ENCODE measurements at regions not wholly inside any gene's neighbourhood (a gene's known extent, or its start where the extent isn't known, plus 50 kb on each side); places are given as distances from the start of the nearest gene placed in this dataset.

GRCh38 chr2:64315291-64315960 lies 138.5 kb upstream of the LGALSL start:
- Histone ChIP-seq H3K4me3 (ENCODE audit: low read length) (no peak overlapping the region), H3K9me3 (ENCODE audit: control insufficient read depth, insufficient read depth, low read length) (no peaks in the 10 kb centered on the region), H3K36me3 (ENCODE audit: control insufficient read depth, insufficient read depth, low read length) (no peaks in the 10 kb centered on the region), H3K27me3 (ENCODE audit: control insufficient read depth, insufficient read depth, low read length) (no peaks in the 10 kb centered on the region), H3K4me1 (ENCODE audit: control insufficient read depth, insufficient read depth, low read length) (peaks cover 2% of the 10 kb centered on the region; the same call in 1 of the 2 replicates), H3K27ac (ENCODE audit: low read length) (no peak overlapping the region)
- no peak for DNase-seq (ENCODE audit: low read depth, low spot score)
- WGBS (ENCODE audit: insufficient coverage, insufficient read length) = no CpG with 5 or more reads among the region's 6 CpGs

GRCh38 chr2:64317707-64318475 lies 136.1 kb upstream of the LGALSL start:
- H3K9me3 ChIP-seq (ENCODE audit: control insufficient read depth, insufficient read depth, low read length) = no peaks in the 10 kb centered on the region
- H3K27me3 ChIP-seq (ENCODE audit: control insufficient read depth, insufficient read depth, low read length) = no peaks in the 10 kb centered on the region
- no peak overlapping the region for H3K27ac ChIP-seq (ENCODE audit: low read length)
- 0 out of 2 replicates have a peak, but pooled peaks cover 2% of the 10 kb centered on the region for H3K4me1 ChIP-seq (ENCODE audit: control insufficient read depth, insufficient read depth, low read length)
- H3K4me3 ChIP-seq (ENCODE audit: low read length) = no peak overlapping the region
- H3K36me3 ChIP-seq (ENCODE audit: control insufficient read depth, insufficient read depth, low read length) = no peaks in the 10 kb centered on the region
- no peak for DNase-seq (ENCODE audit: low read depth, low spot score)
- WGBS (ENCODE audit: insufficient coverage, insufficient read length) = no CpG with 5 or more reads among the region's 2 CpGs

- Histone ChIP-seq H3K4me3 (ENCODE audit: low read length) (no peak overlapping the region), H3K36me3 (ENCODE audit: control insufficient read depth, insufficient read depth, low read length) (no peaks in the 10 kb centered on the region), H3K4me1 (ENCODE audit: control insufficient read depth, insufficient read depth, low read length) (0 out of 2 replicates have a peak, but pooled peaks cover 2% of the 10 kb centered on the region), H3K9me3 (ENCODE audit: control insufficient read depth, insufficient read depth, low read length) (no peaks in the 10 kb centered on the region), H3K27ac (ENCODE audit: low read length) (no peak overlapping the region), H3K27me3 (ENCODE audit: control insufficient read depth, insufficient read depth, low read length) (no peaks in the 10 kb centered on the region)
- no CpG with 5 or more reads among the region's 1 CpG for WGBS (ENCODE audit: insufficient coverage, insufficient read length)
- no peak for DNase-seq (ENCODE audit: low read depth, low spot score)
Measured at GRCh38 chr2:64318476-64318748, 135.6 kb upstream of the LGALSL start.

- Histone ChIP-seq H3K9me3 (ENCODE audit: control insufficient read depth, insufficient read depth, low read length) (no peaks in the 10 kb centered on the region), H3K4me1 (ENCODE audit: control insufficient read depth, insufficient read depth, low read length) (0 out of 2 replicates have a peak, but pooled peaks cover 2% of the 10 kb centered on the region), H3K4me3 (ENCODE audit: low read length) (no peak overlapping the region), H3K27me3 (ENCODE audit: control insufficient read depth, insufficient read depth, low read length) (no peaks in the 10 kb centered on the region), H3K27ac (ENCODE audit: low read length) (no peak overlapping the region), H3K36me3 (ENCODE audit: control insufficient read depth, insufficient read depth, low read length) (no peaks in the 10 kb centered on the region)
- no peak for DNase-seq (ENCODE audit: low read depth, low spot score)
- no CpG with 5 or more reads among the region's 3 CpGs for WGBS (ENCODE audit: insufficient coverage, insufficient read length)
Measured at GRCh38 chr2:64319896-64320295, 134.1 kb upstream of the LGALSL start.

- no peaks in the 10 kb centered on the region for H3K36me3 ChIP-seq (ENCODE audit: control insufficient read depth, insufficient read depth, low read length)
- no peak overlapping the region for H3K27ac ChIP-seq (ENCODE audit: low read length)
- H3K4me3 ChIP-seq (ENCODE audit: low read length) = no peak overlapping the region
- no peak for DNase-seq (ENCODE audit: low read depth, low spot score)
- H3K9me3 ChIP-seq (ENCODE audit: control insufficient read depth, insufficient read depth, low read length) = no peaks in the 10 kb centered on the region
- no CpG with 5 or more reads among the region's 5 CpGs for WGBS (ENCODE audit: insufficient coverage, insufficient read length)
- no peaks in the 10 kb centered on the region for H3K27me3 ChIP-seq (ENCODE audit: control insufficient read depth, insufficient read depth, low read length)
- H3K4me1 ChIP-seq (ENCODE audit: control insufficient read depth, insufficient read depth, low read length) = 0 out of 2 replicates have a peak, but pooled peaks cover 2% of the 10 kb centered on the region
Measured at GRCh38 chr2:64322433-64322832, 131.5 kb upstream of the LGALSL start.

- DNase-seq (ENCODE audit: low read depth, low spot score) = no peak
- Histone ChIP-seq H3K27me3 (ENCODE audit: control insufficient read depth, insufficient read depth, low read length) (no peaks in the 10 kb centered on the region), H3K27ac (ENCODE audit: low read length) (no peak overlapping the region), H3K4me3 (ENCODE audit: low read length) (no peak overlapping the region), H3K4me1 (ENCODE audit: control insufficient read depth, insufficient read depth, low read length) (0 out of 2 replicates have a peak, but pooled peaks cover 2% of the 10 kb centered on the region), H3K36me3 (ENCODE audit: control insufficient read depth, insufficient read depth, low read length) (no peaks in the 10 kb centered on the region), H3K9me3 (ENCODE audit: control insufficient read depth, insufficient read depth, low read length) (no peaks in the 10 kb centered on the region)
- no CpG with 5 or more reads among the region's 5 CpGs for WGBS (ENCODE audit: insufficient coverage, insufficient read length)
Measured at GRCh38 chr2:64323197-64323596, 130.8 kb upstream of the LGALSL start.

GRCh38 chr2:64324746-64325410 lies 129.1 kb upstream of the LGALSL start:
- H3K27ac ChIP-seq (ENCODE audit: low read length) = no peak overlapping the region
- no peaks in the 10 kb centered on the region for H3K36me3 ChIP-seq (ENCODE audit: control insufficient read depth, insufficient read depth, low read length)
- H3K4me3 ChIP-seq (ENCODE audit: low read length) = no peak overlapping the region
- H3K27me3 ChIP-seq (ENCODE audit: control insufficient read depth, insufficient read depth, low read length) = no peaks in the 10 kb centered on the region
- WGBS (ENCODE audit: insufficient coverage, insufficient read length) = no CpG with 5 or more reads among the region's 10 CpGs
- DNase-seq (ENCODE audit: low read depth, low spot score) = no peak
- 0 out of 2 replicates have a peak, but pooled peaks cover 2% of the 10 kb centered on the region for H3K4me1 ChIP-seq (ENCODE audit: control insufficient read depth, insufficient read depth, low read length)
- no peaks in the 10 kb centered on the region for H3K9me3 ChIP-seq (ENCODE audit: control insufficient read depth, insufficient read depth, low read length)

GRCh38 chr2:64325477-64325851 lies 128.5 kb upstream of the LGALSL start:
- Histone ChIP-seq H3K4me1 (ENCODE audit: control insufficient read depth, insufficient read depth, low read length) (0 out of 2 replicates have a peak, but pooled peaks cover 2% of the 10 kb centered on the region), H3K9me3 (ENCODE audit: control insufficient read depth, insufficient read depth, low read length) (no peaks in the 10 kb centered on the region), H3K36me3 (ENCODE audit: control insufficient read depth, insufficient read depth, low read length) (no peaks in the 10 kb centered on the region), H3K27ac (ENCODE audit: low read length) (no peak overlapping the region), H3K4me3 (ENCODE audit: low read length) (no peak overlapping the region), H3K27me3 (ENCODE audit: control insufficient read depth, insufficient read depth, low read length) (no peaks in the 10 kb centered on the region)
- DNase-seq (ENCODE audit: low read depth, low spot score) = no peak

- Histone ChIP-seq H3K9me3 (ENCODE audit: control insufficient read depth, insufficient read depth, low read length) (no peaks in the 10 kb centered on the region), H3K36me3 (ENCODE audit: control insufficient read depth, insufficient read depth, low read length) (no peaks in the 10 kb centered on the region), H3K27ac (ENCODE audit: low read length) (no peak overlapping the region), H3K27me3 (ENCODE audit: control insufficient read depth, insufficient read depth, low read length) (no peaks in the 10 kb centered on the region), H3K4me1 (ENCODE audit: control insufficient read depth, insufficient read depth, low read length) (peaks cover 2% of the 10 kb centered on the region; the same call in 1 of the 2 replicates), H3K4me3 (ENCODE audit: low read length) (no peak overlapping the region)
- no peak for DNase-seq (ENCODE audit: low read depth, low spot score)
- no CpG with 5 or more reads among the region's 8 CpGs for whole genome bisulfite sequencing (ENCODE audit: insufficient coverage, insufficient read length)
Measured at GRCh38 chr2:64325852-64326577, 127.9 kb upstream of the LGALSL start.

GRCh38 chr2:64326578-64327050 lies 127.3 kb upstream of the LGALSL start:
- WGBS (ENCODE audit: insufficient coverage, insufficient read length) = no CpG with 5 or more reads among the region's 14 CpGs

More at GRCh38 chr2:64326578-64327050, 127.3 kb upstream of the LGALSL start:
- Histone ChIP-seq H3K27me3 (ENCODE audit: control insufficient read depth, insufficient read depth, low read length) (no peaks in the 10 kb centered on the region), H3K4me1 (ENCODE audit: control insufficient read depth, insufficient read depth, low read length) (peaks cover 3% of the 10 kb centered on the region; the same call in 1 of the 2 replicates), H3K27ac (ENCODE audit: low read length) (no peak overlapping the region), H3K4me3 (ENCODE audit: low read length) (no peak overlapping the region), H3K36me3 (ENCODE audit: control insufficient read depth, insufficient read depth, low read length) (no peaks in the 10 kb centered on the region), H3K9me3 (ENCODE audit: control insufficient read depth, insufficient read depth, low read length) (no peaks in the 10 kb centered on the region)
- DNase-seq (ENCODE audit: low read depth, low spot score) = no peak

Measured in iPS DF 6.9 (cell line).